ENCODE measurements at regions not wholly inside any gene's neighbourhood (a gene's known extent, or its start where the extent isn't known, plus 50 kb on each side); places are given as distances from the start of the nearest gene placed in this dataset.

GRCh38 chr4:135372131-135372530 lies 1170.5 kb upstream of the PABPC4L start:
- H3K4me1 ChIP-seq = no peaks in the 10 kb centered on the region
- TF ChIP-seq EP300 (IDR thresholded peaks at IDR 0.05) (no peak), POLR2A (IDR thresholded peaks at IDR 0.05) (no peak), POLR2AphosphoS5 (IDR thresholded peaks at IDR 0.05) (no peak), CTCF (IDR thresholded peaks at IDR 0.05) (no peak)
- no peaks in the 10 kb centered on the region for H3K27me3 ChIP-seq
- ATAC-seq (ENCODE audit: low FRiP score in 2 of 2) (no peak), DNase-seq (peak in 1 of 2 donors; percentile 58)
- H3K9me3 ChIP-seq = no peaks in the 10 kb centered on the region
- no peaks in the 10 kb centered on the region for H3K36me3 ChIP-seq
- H3K27ac ChIP-seq = no peak overlapping the region
- H3K4me3 ChIP-seq = no peak overlapping the region
- 92 to 93% methylated on average over 13 of the region's 13 CpGs for WGBS, 2 donors

- TF ChIP-seq POLR2A (IDR thresholded peaks at IDR 0.05) = no peak
- TF ChIP-seq CTCF (IDR thresholded peaks at IDR 0.05) = no peak
- TF ChIP-seq EP300 (IDR thresholded peaks at IDR 0.05) = no peak
- no peak for TF ChIP-seq POLR2AphosphoS5 (IDR thresholded peaks at IDR 0.05)
- Histone ChIP-seq H3K9me3 (no peaks in the 10 kb centered on the region), H3K4me3 (no peak overlapping the region), H3K27ac (no peak overlapping the region), H3K4me1 (no peaks in the 10 kb centered on the region), H3K36me3 (no peaks in the 10 kb centered on the region), H3K27me3 (no peaks in the 10 kb centered on the region)
- no peak for ATAC-seq (ENCODE audit: low FRiP score in 2 of 2)
- 90 to 92% methylated on average over 4 of the region's 4 CpGs for WGBS, 2 donors
- DNase-seq = no peak
Observed at GRCh38 chr4:135371137-135371536, 1169.5 kb upstream of the PABPC4L start.

- H3K36me3 ChIP-seq = no peaks in the 10 kb centered on the region
- H3K9me3 ChIP-seq = no peaks in the 10 kb centered on the region
- 45 to 55% methylated on average over 3 of the region's 3 CpGs for WGBS, 2 donors
- no peak for DNase-seq
- no peak for ATAC-seq (ENCODE audit: low FRiP score in 2 of 2)
- TF ChIP-seq EP300 (IDR thresholded peaks at IDR 0.05) (no peak), POLR2A (IDR thresholded peaks at IDR 0.05) (no peak), CTCF (IDR thresholded peaks at IDR 0.05) (no peak), POLR2AphosphoS5 (IDR thresholded peaks at IDR 0.05) (no peak)
- H3K4me3 ChIP-seq = no peak overlapping the region
- no peaks in the 10 kb centered on the region for H3K4me1 ChIP-seq
- H3K27me3 ChIP-seq = no peaks in the 10 kb centered on the region
- no peak overlapping the region for H3K27ac ChIP-seq
Observed at GRCh38 chr4:135368831-135369230, 1167.2 kb upstream of the PABPC4L start.

GRCh38 chr4:135365065-135365464 lies 1163.5 kb upstream of the PABPC4L start:
- no peak for ATAC-seq (ENCODE audit: low FRiP score in 2 of 2)
- no peak for TF ChIP-seq POLR2A (IDR thresholded peaks at IDR 0.05)
- no peak for TF ChIP-seq CTCF (IDR thresholded peaks at IDR 0.05)
- no peak for TF ChIP-seq POLR2AphosphoS5 (IDR thresholded peaks at IDR 0.05)
- no peak for TF ChIP-seq EP300 (IDR thresholded peaks at IDR 0.05)
- H3K4me1 ChIP-seq = no peaks in the 10 kb centered on the region
- H3K27ac ChIP-seq = no peak overlapping the region
- H3K4me3 ChIP-seq = no peak overlapping the region
- 65 to 66% methylated on average over 1 of the region's 1 CpG for WGBS, 2 donors
- no peaks in the 10 kb centered on the region for H3K9me3 ChIP-seq
- no peaks in the 10 kb centered on the region for H3K27me3 ChIP-seq
- DNase-seq = no peak
- H3K36me3 ChIP-seq = no peaks in the 10 kb centered on the region

GRCh38 chr4:135359128-135359527 lies 1157.5 kb upstream of the PABPC4L start:
- Histone ChIP-seq H3K36me3 (no peaks in the 10 kb centered on the region), H3K4me3 (no peak overlapping the region), H3K4me1 (no peaks in the 10 kb centered on the region), H3K9me3 (no peaks in the 10 kb centered on the region), H3K27me3 (no peaks in the 10 kb centered on the region), H3K27ac (no peak overlapping the region)
- DNase-seq (no peak), ATAC-seq (ENCODE audit: low FRiP score in 2 of 2) (no peak)
- no peak for TF ChIP-seq POLR2A (IDR thresholded peaks at IDR 0.05)
- TF ChIP-seq CTCF (IDR thresholded peaks at IDR 0.05) = no peak
- TF ChIP-seq EP300 (IDR thresholded peaks at IDR 0.05) = no peak
- TF ChIP-seq POLR2AphosphoS5 (IDR thresholded peaks at IDR 0.05) = no peak
- 79 to 92% methylated on average over 1 of the region's 1 CpG for WGBS, 2 donors

All from upper lobe of left lung (tissue), 6 donors.